ENCODE measurements at regions not wholly inside any gene's neighbourhood (a gene's known extent, or its start where the extent isn't known, plus 50 kb on each side); places are given as distances from the start of the nearest gene placed in this dataset.

- TF ChIP-seq EZH2 (IDR thresholded peaks at IDR 0.05; ENCODE audit: insufficient read depth, poor library complexity, severe bottlenecking): no peak
- TF ChIP-seq EZH2phosphoT487 (IDR thresholded peaks at IDR 0.05; ENCODE audit: insufficient read depth, low read depth): no peak
Observed at GRCh38 chr11:116454020-116454645, 318.7 kb downstream of the BUD13 start.

All from GM23248 (cell line).